Mesendoderm (in vitro differentiated cells): ENCODE measurements at regions not wholly inside any gene's neighbourhood (a gene's known extent, or its start where the extent isn't known, plus 50 kb on each side); places are given as distances from the start of the nearest gene placed in this dataset.

Experiments used
- DNase-seq: peaks from one replicate; pipeline ENCODE4 v3.0.0; 2013
- H2AK5ac ChIP-seq: 2 replicates; pipeline ENCODE4 v1.6.1; 2013; ENCODE audit warnings: low read length, inconsistent platforms
- H2BK120ac ChIP-seq: 2 replicates; pipeline ENCODE4 v1.6.1; 2013; ENCODE audit warnings: low read depth, mild to moderate bottlenecking, low read length, moderate library complexity, mixed read lengths
- H2BK15ac ChIP-seq: replicated peaks from 2 replicates; pipeline ENCODE4 v1.6.1; 2013; ENCODE audit warnings: low read depth, mild to moderate bottlenecking, moderate library complexity
- H2BK5ac ChIP-seq: 2 replicates; pipeline ENCODE4 v1.6.1; 2013; ENCODE audit warnings: low read length, inconsistent platforms
- H3K18ac ChIP-seq: 2 replicates; pipeline ENCODE4 v1.6.1; 2013; ENCODE audit warnings: mild to moderate bottlenecking, low read length, mixed read lengths
- H3K23ac ChIP-seq: one replicate; pipeline ENCODE4 v1.6.1; 2013; ENCODE audit warnings: low read length
- H3K27ac ChIP-seq: 2 replicates; pipeline ENCODE4 v1.5.1; 2013; ENCODE audit warnings: low read depth, mild to moderate bottlenecking, inconsistent platforms, low read length, moderate library complexity
- H3K27me3 ChIP-seq: 2 replicates; pipeline ENCODE4 v1.6.1; 2013; ENCODE audit warnings: low read length, control low read depth, mild to moderate bottlenecking, inconsistent platforms; ENCODE audit not compliant: insufficient read depth, poor library complexity
- H3K36me3 ChIP-seq: 2 replicates; pipeline ENCODE4 v1.6.1; 2013; ENCODE audit warnings: low read length, inconsistent platforms; ENCODE audit not compliant: control insufficient read depth, insufficient read depth
- H3K4ac ChIP-seq: one replicate; pipeline ENCODE4 v1.6.1; 2013; ENCODE audit warnings: low read depth, mild to moderate bottlenecking, low read length, moderate library complexity
- H3K4me1 ChIP-seq: 2 replicates; pipeline ENCODE4 v1.6.1; 2013; ENCODE audit warnings: low read depth, low read length, inconsistent platforms; ENCODE audit not compliant: control insufficient read depth
- H3K4me2 ChIP-seq: 2 replicates; pipeline ENCODE4 v1.6.1; 2013; ENCODE audit warnings: low read length
- H3K4me3 ChIP-seq: 2 replicates; pipeline ENCODE4 v1.5.1; 2013; ENCODE audit warnings: mild to moderate bottlenecking, low read length
- H3K56ac ChIP-seq: one replicate; pipeline ENCODE4 v1.6.1; 2013; ENCODE audit warnings: low read length
- H3K79me1 ChIP-seq: 2 replicates; pipeline ENCODE4 v1.6.1; 2013; ENCODE audit warnings: low read length, inconsistent platforms
- H3K79me2 ChIP-seq: 2 replicates; pipeline ENCODE4 v1.6.1; 2013; ENCODE audit warnings: mild to moderate bottlenecking, low read length; ENCODE audit not compliant: control insufficient read depth, insufficient read depth
- H3K9ac ChIP-seq: 2 replicates; pipeline ENCODE4 v1.6.1; 2013; ENCODE audit warnings: low read length, inconsistent platforms
- H4K5ac ChIP-seq: one replicate; pipeline ENCODE4 v1.6.1; 2013; ENCODE audit warnings: low read length
- H4K8ac ChIP-seq: one replicate; pipeline ENCODE4 v1.6.1; 2013; ENCODE audit warnings: low read depth, mild to moderate bottlenecking, control low read depth, low read length, moderate library complexity
- WGBS: extraction: QIAGEN DNeasy Blood & Tissue Kit; methylation state at CpG from one replicate; pipeline ENCODE4 v1.1.7; 2013; ENCODE audit warnings: low lambda C conversion rate, missing lambda C conversion rate; ENCODE audit not compliant: insufficient coverage; ENCODE audit errors: extremely low coverage; 5-methylcytosine and 5-hydroxymethylcytosine counted together

DNA sequence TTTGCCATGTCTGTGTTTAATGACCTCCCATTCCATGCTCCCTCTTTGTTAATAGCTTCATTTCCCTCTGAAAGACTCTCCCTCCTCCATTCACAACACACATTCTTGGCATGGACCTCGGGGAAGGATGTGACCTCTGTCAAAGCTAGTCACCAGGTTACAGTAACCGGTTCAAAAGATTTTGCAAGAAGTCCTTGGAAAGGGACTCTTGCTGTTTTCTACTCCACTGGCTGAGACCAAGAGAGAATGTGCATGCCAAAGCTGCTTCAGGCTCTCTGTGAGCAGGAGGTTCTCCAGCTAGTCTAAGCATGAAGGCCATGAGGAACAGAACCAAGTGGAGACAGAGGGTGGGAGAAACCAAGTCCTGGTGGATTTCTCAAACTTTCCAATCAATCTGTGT is 732.6 kb downstream of the CCSER2 start:
- H2BK5ac ChIP-seq: no peak overlapping the region

GRCh38 chr10:85061401-85061800 is 733.0 kb downstream of the CCSER2 start:
- WGBS: no CpG with 5 or more reads among the region's 2 CpGs

More for the DNA sequence above, 732.6 kb downstream of the CCSER2 start:
- no peak overlapping the region for H3K27ac ChIP-seq
- H3K4me1 ChIP-seq: no peaks in the 10 kb centered on the region
- no peak overlapping the region for H3K4me2 ChIP-seq
- no peak overlapping the region for H3K4ac ChIP-seq
- H3K9ac ChIP-seq: no peak overlapping the region
- no peaks in the 10 kb centered on the region for H3K27me3 ChIP-seq
- WGBS: no CpG with 5 or more reads among the region's 2 CpGs
- DNase-seq: no peak
- H2BK120ac ChIP-seq: no peak overlapping the region
- no peak overlapping the region for H3K18ac ChIP-seq
- no peak overlapping the region for H2AK5ac ChIP-seq
- H3K23ac ChIP-seq: no peak overlapping the region
- H3K79me1 ChIP-seq: no peaks in the 10 kb centered on the region
- no peak overlapping the region for H4K8ac ChIP-seq
- H4K5ac ChIP-seq: no peak overlapping the region
- no peak overlapping the region for H3K56ac ChIP-seq
- no peak overlapping the region for H3K4me3 ChIP-seq
- H3K79me2 ChIP-seq: no peaks in the 10 kb centered on the region
- H2BK15ac ChIP-seq: no peak overlapping the region
- H3K36me3 ChIP-seq: no peaks in the 10 kb centered on the region

DNA sequence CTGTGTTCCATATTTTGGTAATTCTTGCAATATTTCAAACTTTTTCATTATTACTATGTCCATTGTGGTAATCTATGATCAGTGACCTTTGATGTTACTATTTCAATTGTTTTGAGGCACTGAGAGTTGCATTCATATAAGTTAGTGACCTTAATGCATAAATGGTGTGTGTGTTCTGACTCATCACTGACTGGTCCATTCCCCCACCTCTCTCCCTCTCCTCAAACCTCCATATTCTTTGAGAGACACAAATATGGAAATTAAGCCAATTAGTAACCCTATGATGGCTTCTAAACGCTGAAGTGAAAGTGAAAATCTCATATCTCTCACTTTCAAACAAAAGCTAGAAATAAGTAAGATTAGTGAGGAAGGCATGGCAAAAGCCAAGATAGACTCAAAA is 739.6 kb downstream of the CCSER2 start:
- Histone ChIP-seq H3K4me3 (no peak overlapping the region), H3K27ac (no peak overlapping the region), H2BK15ac (no peak overlapping the region), H4K8ac (no peak overlapping the region), H4K5ac (no peak overlapping the region), H3K56ac (no peak overlapping the region), H3K27me3 (no peaks in the 10 kb centered on the region), H3K79me1 (no peaks in the 10 kb centered on the region), H3K4ac (no peak overlapping the region), H3K79me2 (no peaks in the 10 kb centered on the region), H2AK5ac (no peak overlapping the region), H3K36me3 (no peaks in the 10 kb centered on the region), H3K9ac (no peak overlapping the region), H2BK5ac (no peak overlapping the region), H3K4me2 (no peak overlapping the region), H2BK120ac (no peak overlapping the region), H3K23ac (no peak overlapping the region), H3K4me1 (no peaks in the 10 kb centered on the region), H3K18ac (no peak overlapping the region)
- DNase-seq: no peak
- WGBS: no CpG with 5 or more reads among the region's 1 CpG

More at GRCh38 chr10:85061401-85061800, 733.0 kb downstream of the CCSER2 start:
- no peak overlapping the region for H2BK120ac ChIP-seq
- no peak overlapping the region for H3K9ac ChIP-seq
- H2BK5ac ChIP-seq: no peak overlapping the region
- H3K79me1 ChIP-seq: no peaks in the 10 kb centered on the region
- H3K4me1 ChIP-seq: no peaks in the 10 kb centered on the region
- H4K8ac ChIP-seq: no peak overlapping the region
- H3K79me2 ChIP-seq: no peaks in the 10 kb centered on the region
- H2AK5ac ChIP-seq: no peak overlapping the region
- H3K4me3 ChIP-seq: no peak overlapping the region
- H3K4me2 ChIP-seq: no peak overlapping the region
- no peak overlapping the region for H3K56ac ChIP-seq
- no peaks in the 10 kb centered on the region for H3K27me3 ChIP-seq
- no peak overlapping the region for H4K5ac ChIP-seq
- no peak overlapping the region for H3K18ac ChIP-seq
- H3K4ac ChIP-seq: no peak overlapping the region
- no peak for DNase-seq
- no peak overlapping the region for H3K23ac ChIP-seq
- no peaks in the 10 kb centered on the region for H3K36me3 ChIP-seq
- H2BK15ac ChIP-seq: no peak overlapping the region
- H3K27ac ChIP-seq: no peak overlapping the region

DNA sequence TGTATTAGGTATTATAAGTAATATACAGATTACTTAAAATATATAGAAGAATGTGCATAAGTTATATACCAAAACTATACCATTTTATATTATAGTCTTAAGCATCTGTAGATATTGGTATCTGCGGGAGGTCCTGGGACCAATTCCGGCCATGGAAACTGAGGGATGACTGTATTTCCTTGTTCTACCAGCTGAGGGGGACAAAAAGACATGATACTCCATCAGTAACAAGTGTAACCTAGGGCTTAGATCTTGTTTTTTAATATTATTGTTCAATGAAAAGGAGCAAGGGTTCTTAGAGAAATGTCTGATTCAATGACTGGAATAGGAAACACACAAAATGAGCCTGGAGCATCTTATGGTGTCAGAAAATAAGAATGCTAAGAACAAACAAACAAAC is 752.5 kb downstream of the CCSER2 start:
- DNase-seq: no peak
- no peaks in the 10 kb centered on the region for H3K79me2 ChIP-seq
- H3K27ac ChIP-seq: no peak overlapping the region
- no peak overlapping the region for H3K4me2 ChIP-seq
- WGBS: no CpG with 5 or more reads among the region's 2 CpGs
- no peak overlapping the region for H3K4ac ChIP-seq
- no peak overlapping the region for H2BK5ac ChIP-seq
- H3K18ac ChIP-seq: no peak overlapping the region
- no peaks in the 10 kb centered on the region for H3K4me1 ChIP-seq
- no peak overlapping the region for H4K5ac ChIP-seq
- H3K79me1 ChIP-seq: no peaks in the 10 kb centered on the region
- H3K27me3 ChIP-seq: no peaks in the 10 kb centered on the region
- no peak overlapping the region for H3K56ac ChIP-seq
- no peak overlapping the region for H4K8ac ChIP-seq
- H3K23ac ChIP-seq: no peak overlapping the region
- H3K4me3 ChIP-seq: no peak overlapping the region
- H2BK15ac ChIP-seq: no peak overlapping the region
- no peak overlapping the region for H2BK120ac ChIP-seq
- H3K36me3 ChIP-seq: no peaks in the 10 kb centered on the region
- H3K9ac ChIP-seq: no peak overlapping the region
- no peak overlapping the region for H2AK5ac ChIP-seq

DNA sequence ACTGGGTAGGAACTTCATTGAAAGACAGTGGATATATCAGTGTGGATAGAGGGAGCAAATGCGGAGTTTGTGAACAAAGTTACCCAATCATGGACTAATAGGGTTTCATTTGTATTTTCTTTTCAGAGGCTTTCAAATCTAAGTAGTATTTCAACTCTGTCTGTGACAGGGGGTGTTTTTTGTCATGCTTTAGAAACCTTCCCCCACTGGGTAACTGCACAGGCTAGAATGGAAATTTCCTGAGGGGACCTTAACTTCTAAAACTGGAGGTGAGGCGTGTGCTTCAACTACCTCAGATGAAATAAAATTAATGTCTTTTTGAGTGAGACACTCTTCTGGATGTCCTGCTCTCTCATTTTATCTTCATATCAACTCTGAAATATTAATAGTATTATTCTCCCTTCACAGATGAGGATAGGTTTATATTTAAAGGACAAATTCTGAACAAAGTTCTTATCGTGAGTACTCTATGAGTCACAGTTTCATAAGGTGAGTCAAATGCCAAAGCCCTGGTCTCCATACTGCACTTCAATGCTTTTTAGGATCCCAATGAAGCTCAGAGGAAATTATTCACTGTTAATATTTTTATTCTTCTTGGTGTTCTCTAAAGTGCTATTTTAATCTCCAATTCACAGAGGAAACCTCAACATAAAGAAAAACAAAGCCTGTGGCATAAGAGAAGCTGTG is 770.6 kb downstream of the CCSER2 start:
- DNase-seq: no peak
- no peak overlapping the region for H3K4ac ChIP-seq
- no peaks in the 10 kb centered on the region for H3K27me3 ChIP-seq
- no peak overlapping the region for H3K4me3 ChIP-seq
- no peaks in the 10 kb centered on the region for H3K36me3 ChIP-seq
- no peaks in the 10 kb centered on the region for H3K79me1 ChIP-seq
- H3K23ac ChIP-seq: no peak overlapping the region
- no peak overlapping the region for H2BK120ac ChIP-seq
- H3K4me2 ChIP-seq: no peak overlapping the region
- H2AK5ac ChIP-seq: no peak overlapping the region
- H2BK5ac ChIP-seq: no peak overlapping the region
- no peak overlapping the region for H3K27ac ChIP-seq
- no peak overlapping the region for H4K8ac ChIP-seq
- no peak overlapping the region for H3K18ac ChIP-seq
- H3K79me2 ChIP-seq: no peaks in the 10 kb centered on the region
- H3K9ac ChIP-seq: no peak overlapping the region
- no peak overlapping the region for H4K5ac ChIP-seq
- WGBS: no CpG with 5 or more reads among the region's 3 CpGs
- no peak overlapping the region for H3K56ac ChIP-seq
- H2BK15ac ChIP-seq: no peak overlapping the region
- no peaks in the 10 kb centered on the region for H3K4me1 ChIP-seq

DNA sequence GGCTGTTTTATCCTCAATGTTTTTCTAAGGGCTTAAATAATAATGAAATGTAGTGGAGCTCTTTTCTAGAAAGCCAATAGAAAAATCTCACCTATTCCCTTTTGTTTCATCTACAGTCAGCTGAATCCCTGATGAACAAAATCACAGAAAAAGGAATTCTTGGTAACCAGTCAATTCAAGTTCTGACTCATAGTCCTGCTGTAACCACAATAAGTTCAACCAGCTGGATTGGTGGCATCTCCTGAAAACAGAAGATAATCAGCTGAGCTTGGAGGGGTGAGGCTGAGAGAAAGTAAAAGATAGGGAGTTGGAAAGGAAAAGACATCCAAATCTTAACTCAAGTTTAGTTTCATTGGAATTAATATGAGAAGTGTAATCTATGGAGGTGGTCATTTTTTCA is 772.1 kb downstream of the CCSER2 start:
- no peak overlapping the region for H4K8ac ChIP-seq
- H3K79me1 ChIP-seq: no peaks in the 10 kb centered on the region
- no peak overlapping the region for H2BK120ac ChIP-seq
- H3K36me3 ChIP-seq: no peaks in the 10 kb centered on the region
- no peak overlapping the region for H3K4ac ChIP-seq
- no peak overlapping the region for H4K5ac ChIP-seq
- H2BK5ac ChIP-seq: no peak overlapping the region
- no peak overlapping the region for H2BK15ac ChIP-seq
- no peak overlapping the region for H3K4me2 ChIP-seq
- H3K27ac ChIP-seq: no peak overlapping the region
- H3K4me1 ChIP-seq: no peaks in the 10 kb centered on the region
- H3K18ac ChIP-seq: no peak overlapping the region
- no peaks in the 10 kb centered on the region for H3K27me3 ChIP-seq
- no peak overlapping the region for H3K23ac ChIP-seq
- no peak overlapping the region for H3K56ac ChIP-seq
- no peaks in the 10 kb centered on the region for H3K79me2 ChIP-seq
- DNase-seq: no peak
- no peak overlapping the region for H3K9ac ChIP-seq
- no peak overlapping the region for H3K4me3 ChIP-seq
- H2AK5ac ChIP-seq: no peak overlapping the region
